ENCODE measurements at regions not wholly inside any gene's neighbourhood (a gene's known extent, or its start where the extent isn't known, plus 50 kb on each side); places are given as distances from the start of the nearest gene placed in this dataset.

DNA sequence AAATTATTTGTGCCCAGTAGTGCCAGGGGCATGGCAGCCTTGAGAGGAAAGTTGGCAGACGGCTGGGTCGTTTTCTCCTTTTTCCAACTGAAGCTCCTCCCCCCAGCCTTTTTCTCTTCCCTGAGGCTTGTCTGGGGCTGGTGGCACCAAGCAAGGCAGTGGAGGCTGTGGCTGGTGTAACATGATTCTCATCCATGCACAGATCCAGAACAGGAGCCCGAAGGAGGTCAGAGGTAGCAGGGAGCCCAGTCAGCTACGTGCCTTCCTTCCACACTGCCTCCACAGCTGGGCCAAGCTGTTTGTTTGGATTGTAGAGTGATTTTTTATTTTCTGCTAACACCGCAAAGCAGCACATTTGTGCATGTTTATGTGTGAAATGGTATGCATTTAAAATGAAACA is 170.3 kb upstream of the MGAT5 start:
- TF ChIP-seq, protein P1, sequence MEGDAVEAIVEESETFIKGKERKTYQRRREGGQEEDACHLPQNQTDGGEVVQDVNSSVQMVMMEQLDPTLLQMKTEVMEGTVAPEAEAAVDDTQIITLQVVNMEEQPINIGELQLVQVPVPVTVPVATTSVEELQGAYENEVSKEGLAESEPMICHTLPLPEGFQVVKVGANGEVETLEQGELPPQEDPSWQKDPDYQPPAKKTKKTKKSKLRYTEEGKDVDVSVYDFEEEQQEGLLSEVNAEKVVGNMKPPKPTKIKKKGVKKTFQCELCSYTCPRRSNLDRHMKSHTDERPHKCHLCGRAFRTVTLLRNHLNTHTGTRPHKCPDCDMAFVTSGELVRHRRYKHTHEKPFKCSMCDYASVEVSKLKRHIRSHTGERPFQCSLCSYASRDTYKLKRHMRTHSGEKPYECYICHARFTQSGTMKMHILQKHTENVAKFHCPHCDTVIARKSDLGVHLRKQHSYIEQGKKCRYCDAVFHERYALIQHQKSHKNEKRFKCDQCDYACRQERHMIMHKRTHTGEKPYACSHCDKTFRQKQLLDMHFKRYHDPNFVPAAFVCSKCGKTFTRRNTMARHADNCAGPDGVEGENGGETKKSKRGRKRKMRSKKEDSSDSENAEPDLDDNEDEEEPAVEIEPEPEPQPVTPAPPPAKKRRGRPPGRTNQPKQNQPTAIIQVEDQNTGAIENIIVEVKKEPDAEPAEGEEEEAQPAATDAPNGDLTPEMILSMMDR (IDR thresholded peaks at IDR 0.05; ENCODE audit: control extremely low read depth, extremely low read depth, low read depth, missing control alignments), result no peak
- no peak for DNase-seq (ENCODE audit: extremely low spot score)
- CTCF ChIA-PET, result interaction anchor here (1.6 kb wide), 1 partner anchor 11 kb away, joined by 4 read pairs; no protein-coding TSS in a partner anchor
- POLR2A ChIA-PET, result no interaction called here

DNA sequence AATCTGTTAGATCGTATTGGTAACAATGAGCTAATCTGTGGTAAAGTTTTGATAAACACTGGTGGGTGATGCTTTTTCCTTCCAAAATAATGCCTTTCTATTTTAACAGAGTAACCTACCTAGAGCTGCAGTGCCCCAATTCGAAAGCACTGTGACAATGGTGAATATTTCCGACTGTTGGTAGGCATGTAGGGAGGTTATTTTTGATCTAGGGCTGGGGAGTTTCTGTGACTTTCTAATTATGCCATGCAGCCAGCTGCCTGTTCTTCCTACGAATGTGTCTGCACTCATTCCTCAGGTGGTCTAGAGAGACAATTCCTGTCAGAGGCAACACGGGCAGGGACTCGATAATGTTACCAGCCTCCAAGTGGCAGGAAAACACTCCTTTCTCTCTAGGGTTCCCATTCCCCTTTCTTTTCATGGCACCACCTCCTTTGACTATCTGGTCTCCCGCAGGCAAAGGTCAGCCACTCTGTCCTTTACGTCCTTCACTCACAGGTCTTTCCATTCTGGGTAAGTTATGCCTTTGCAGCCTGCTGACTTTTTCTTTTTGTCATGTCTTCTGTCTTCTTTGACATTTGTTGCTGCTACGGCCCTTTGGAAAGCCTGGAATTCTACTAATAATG is 167.2 kb upstream of the MGAT5 start:
- POLR2A ChIA-PET, result no interaction called here
- DNase-seq (ENCODE audit: extremely low spot score), result no peak
- TF ChIP-seq, protein P1 (IDR thresholded peaks at IDR 0.05; ENCODE audit: control extremely low read depth, extremely low read depth, low read depth, missing control alignments), result no peak
- CTCF ChIA-PET, result no interaction called here

DNA sequence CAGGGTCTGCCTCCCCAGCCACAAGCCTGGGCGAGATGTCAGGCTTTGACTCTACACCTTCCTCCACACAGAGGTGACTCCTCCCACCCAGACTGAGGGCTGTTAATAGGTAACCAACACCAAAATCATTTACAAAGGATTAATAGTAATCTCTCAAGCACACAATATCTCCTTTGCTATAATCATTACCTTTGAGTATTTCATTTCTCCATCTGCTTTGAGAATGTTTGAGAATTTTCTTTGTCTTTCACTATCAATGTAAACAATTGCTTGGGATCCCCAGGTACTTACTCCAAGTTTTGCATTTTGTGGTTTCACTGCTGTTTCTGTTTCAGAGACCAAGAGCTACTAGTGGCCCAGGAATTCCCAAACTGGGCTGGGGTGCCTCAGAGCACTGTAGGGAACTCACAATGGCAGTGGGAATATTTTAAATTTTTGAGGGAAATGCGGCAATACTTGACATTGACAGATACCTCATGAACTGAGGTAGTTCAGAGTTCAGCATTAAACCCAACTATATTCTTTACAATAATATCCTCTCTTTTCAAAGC is 166.4 kb upstream of the MGAT5 start:
- peak; percentile 52 for DNase-seq (ENCODE audit: extremely low spot score)
- ChIA-PET POLR2A (no interaction called here), CTCF (interaction anchor here (1.1 kb wide), 1 partner anchor 61 kb away, joined by 3 read pairs; no protein-coding TSS in a partner anchor)
- TF ChIP-seq, protein P1 (IDR thresholded peaks at IDR 0.05; ENCODE audit: control extremely low read depth, extremely low read depth, low read depth, missing control alignments), result no peak

DNA sequence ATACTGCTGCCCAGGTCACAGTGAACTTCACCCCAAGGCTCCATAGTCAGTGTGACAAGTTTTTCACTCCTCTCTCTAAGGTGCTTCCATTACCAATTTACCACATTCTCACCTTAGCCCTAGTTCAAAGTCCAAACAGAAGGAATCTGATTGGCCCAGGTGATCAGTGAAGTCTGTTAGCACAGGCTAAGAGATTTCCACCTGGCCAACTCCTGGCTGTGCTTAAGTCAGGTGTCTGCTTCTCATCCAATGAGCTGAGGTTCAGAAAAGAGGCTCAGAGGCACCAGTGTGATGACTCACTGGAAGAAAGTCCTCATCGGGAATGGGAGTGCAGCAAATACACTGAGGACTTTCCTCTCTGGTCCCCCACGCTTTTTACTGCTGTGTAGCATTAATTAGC is 164.4 kb upstream of the MGAT5 start:
- DNase-seq (ENCODE audit: extremely low spot score), result no peak
- CTCF ChIA-PET, result interaction anchor here (1.2 to 2.3 kb wide), 5 partner anchors 9 to 88 kb away, joined by 3 to 7 read pairs (median 3); no protein-coding TSS in a partner anchor
- TF ChIP-seq, protein P1 (IDR thresholded peaks at IDR 0.05; ENCODE audit: control extremely low read depth, extremely low read depth, low read depth, missing control alignments), result no peak
- POLR2A ChIA-PET, result no interaction called here

DNA sequence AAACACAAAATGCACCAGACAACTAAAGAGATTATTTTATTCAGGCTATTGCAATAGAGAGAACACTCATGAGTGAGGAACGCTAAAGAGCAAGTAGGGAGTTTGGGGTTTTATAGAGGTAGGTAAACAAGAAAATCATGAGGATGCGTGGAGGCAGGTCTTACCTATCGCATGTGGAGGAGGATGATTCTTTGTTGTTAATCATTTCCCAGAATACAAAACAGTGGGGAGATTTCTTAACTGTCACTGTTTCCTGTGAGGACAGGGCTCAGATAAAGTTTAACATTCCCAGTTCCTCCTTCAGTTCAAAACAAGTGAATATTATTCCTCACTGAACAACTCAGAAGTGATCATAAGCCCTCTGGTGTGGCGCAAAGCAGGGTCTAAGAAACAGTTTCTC is 156.1 kb upstream of the MGAT5 start:
- TF ChIP-seq, protein P1 (IDR thresholded peaks at IDR 0.05; ENCODE audit: control extremely low read depth, extremely low read depth, low read depth, missing control alignments), result no peak
- ChIA-PET CTCF (interaction anchor here (1.7 kb wide), 1 partner anchor 8 kb away, joined by 4 read pairs; no protein-coding TSS in a partner anchor), POLR2A (no interaction called here)
- DNase-seq (ENCODE audit: extremely low spot score), result no peak

DNA sequence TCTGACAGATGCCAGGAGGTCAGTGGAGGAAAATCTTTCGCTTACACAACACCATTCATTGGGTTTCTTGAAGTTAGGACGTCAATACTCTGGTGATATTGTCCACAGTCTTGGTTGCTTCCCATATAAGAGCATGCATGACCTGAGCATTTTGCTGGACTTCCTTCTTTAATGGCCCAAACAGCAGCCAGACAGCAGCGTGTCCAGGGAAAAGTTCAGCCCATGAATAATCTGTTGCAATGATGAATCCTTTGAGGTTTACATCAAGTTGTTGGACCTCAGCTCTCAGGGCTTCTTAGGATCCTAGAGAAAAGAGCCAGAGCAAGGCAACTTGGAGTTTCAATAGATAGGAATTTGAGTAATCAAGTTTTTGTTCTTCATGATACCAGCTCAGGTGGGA is 155.6 kb upstream of the MGAT5 start:
- ChIA-PET POLR2A (no interaction called here), CTCF (interaction anchor here (1.0 to 1.7 kb wide), 2 partner anchors 9 to 20 kb away, joined by 3 to 4 read pairs; no protein-coding TSS in a partner anchor)
- TF ChIP-seq, protein P1 (IDR thresholded peaks at IDR 0.05; ENCODE audit: control extremely low read depth, extremely low read depth, low read depth, missing control alignments), result no peak
- no peak for DNase-seq (ENCODE audit: extremely low spot score)

All from GM10248 (cell line).